Liver (tissue), 3 donors: ENCODE measurements at regions not wholly inside any gene's neighbourhood (a gene's known extent, or its start where the extent isn't known, plus 50 kb on each side); places are given as distances from the start of the nearest gene placed in this dataset.

Experiments
- EGR1 ChIP-seq, 2 donors: IDR thresholded peaks; 2 replicates each; pipeline ENCODE4 v1.6.1; 2016 to 2018; ENCODE audit warnings: antibody characterized with exemption in 2 of 2, low read depth in 2 of 2
- FOXA1 ChIP-seq: IDR thresholded peaks from 2 replicates; pipeline ENCODE4 v1.6.1; 2016; ENCODE audit warnings: antibody characterized with exemption
- FOXA2 ChIP-seq: IDR thresholded peaks from 2 replicates; pipeline ENCODE4 v1.6.1; 2016; ENCODE audit warnings: antibody characterized with exemption
- GABPA ChIP-seq, 2 donors: IDR thresholded peaks in 1 of 2; conservative IDR thresholded peaks in 1 of 2; 2 replicates each; pipeline ENCODE4 v1.6.1; 2016; ENCODE audit warnings: antibody characterized with exemption in 2 of 2, mild to moderate bottlenecking in 1 of 2, moderate library complexity in 1 of 2
- JUND ChIP-seq, 2 donors: IDR thresholded peaks; 2 replicates each; pipeline ENCODE4 v1.6.1; 2016; ENCODE audit warnings: antibody characterized with exemption in 2 of 2
- RAD21 ChIP-seq, 2 donors: IDR thresholded peaks; 2 replicates each; pipeline ENCODE4 v1.6.1; 2016; ENCODE audit warnings: antibody characterized with exemption in 2 of 2, mild to moderate bottlenecking in 2 of 2
- REST ChIP-seq: IDR thresholded peaks from 2 replicates; pipeline ENCODE4 v1.6.1; 2016; ENCODE audit warnings: antibody characterized with exemption, mild to moderate bottlenecking
- RXRA ChIP-seq, 2 donors: IDR thresholded peaks; 2 replicates each; pipeline ENCODE4 v1.6.1; 2017 to 2018; ENCODE audit warnings: antibody characterized with exemption in 2 of 2, mild to moderate bottlenecking in 1 of 2
- TAF1 ChIP-seq: conservative IDR thresholded peaks from 2 replicates; pipeline ENCODE4 v1.6.1; 2016; ENCODE audit warnings: antibody characterized with exemption, mild to moderate bottlenecking
- YY1 ChIP-seq: IDR thresholded peaks from 2 replicates; pipeline ENCODE4 v1.6.1; 2016; ENCODE audit warnings: antibody characterized with exemption, mild to moderate bottlenecking
- ZBTB33 ChIP-seq: IDR thresholded peaks from 2 replicates; pipeline ENCODE4 v1.6.1; 2016; ENCODE audit warnings: antibody characterized with exemption
- TF ChIP-seq, protein P1 (sequence below): fragments of 150-350 bp; IDR thresholded peaks from 2 replicates; pipeline ENCODE4 v1.5.1; 2017; ENCODE audit warnings: improper control_type of control experiment, low read depth, low read length; ENCODE audit not compliant: missing input control
- TF ChIP-seq, protein P2 (sequence below): IDR thresholded peaks from 2 replicates; pipeline ENCODE4 v1.6.1; 2016; ENCODE audit warnings: antibody characterized with exemption
- TF ChIP-seq, protein P3 (sequence below): IDR thresholded peaks from 2 replicates; pipeline ENCODE4 v1.6.1; 2016; ENCODE audit warnings: antibody characterized with exemption
- donor health status: healthy.
- donor health status: healthy.

- TF ChIP-seq, protein P1, sequence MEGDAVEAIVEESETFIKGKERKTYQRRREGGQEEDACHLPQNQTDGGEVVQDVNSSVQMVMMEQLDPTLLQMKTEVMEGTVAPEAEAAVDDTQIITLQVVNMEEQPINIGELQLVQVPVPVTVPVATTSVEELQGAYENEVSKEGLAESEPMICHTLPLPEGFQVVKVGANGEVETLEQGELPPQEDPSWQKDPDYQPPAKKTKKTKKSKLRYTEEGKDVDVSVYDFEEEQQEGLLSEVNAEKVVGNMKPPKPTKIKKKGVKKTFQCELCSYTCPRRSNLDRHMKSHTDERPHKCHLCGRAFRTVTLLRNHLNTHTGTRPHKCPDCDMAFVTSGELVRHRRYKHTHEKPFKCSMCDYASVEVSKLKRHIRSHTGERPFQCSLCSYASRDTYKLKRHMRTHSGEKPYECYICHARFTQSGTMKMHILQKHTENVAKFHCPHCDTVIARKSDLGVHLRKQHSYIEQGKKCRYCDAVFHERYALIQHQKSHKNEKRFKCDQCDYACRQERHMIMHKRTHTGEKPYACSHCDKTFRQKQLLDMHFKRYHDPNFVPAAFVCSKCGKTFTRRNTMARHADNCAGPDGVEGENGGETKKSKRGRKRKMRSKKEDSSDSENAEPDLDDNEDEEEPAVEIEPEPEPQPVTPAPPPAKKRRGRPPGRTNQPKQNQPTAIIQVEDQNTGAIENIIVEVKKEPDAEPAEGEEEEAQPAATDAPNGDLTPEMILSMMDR = no peak
- no peak for TF ChIP-seq TAF1
- TF ChIP-seq GABPA (IDR thresholded peaks at IDR 0.05 in 1 of 2, conservative IDR thresholded peaks at IDR 0.05 in 1 of 2) = no peak
- TF ChIP-seq, protein P2, sequence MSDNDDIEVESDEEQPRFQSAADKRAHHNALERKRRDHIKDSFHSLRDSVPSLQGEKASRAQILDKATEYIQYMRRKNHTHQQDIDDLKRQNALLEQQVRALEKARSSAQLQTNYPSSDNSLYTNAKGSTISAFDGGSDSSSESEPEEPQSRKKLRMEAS = no peak
- no peak for TF ChIP-seq RAD21 (IDR thresholded peaks at IDR 0.05)
- TF ChIP-seq ZBTB33 = no peak
- no peak for TF ChIP-seq YY1
- no peak for TF ChIP-seq RXRA (IDR thresholded peaks at IDR 0.05)
- TF ChIP-seq REST = no peak
- no peak for TF ChIP-seq JUND (IDR thresholded peaks at IDR 0.05)
- no peak for TF ChIP-seq EGR1 (IDR thresholded peaks at IDR 0.05; ENCODE audit: low read depth in 2 of 2)
- TF ChIP-seq FOXA1 = no peak
- TF ChIP-seq FOXA2 = no peak
- TF ChIP-seq, protein P3, sequence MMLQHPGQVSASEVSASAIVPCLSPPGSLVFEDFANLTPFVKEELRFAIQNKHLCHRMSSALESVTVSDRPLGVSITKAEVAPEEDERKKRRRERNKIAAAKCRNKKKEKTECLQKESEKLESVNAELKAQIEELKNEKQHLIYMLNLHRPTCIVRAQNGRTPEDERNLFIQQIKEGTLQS = no peak
Observed at GRCh38 chr7:53358269-53358668, 322.8 kb downstream of the POM121L12 start.
